GM12874 (cell line): ENCODE measurements at regions not wholly inside any gene's neighbourhood (a gene's known extent, or its start where the extent isn't known, plus 50 kb on each side); places are given as distances from the start of the nearest gene placed in this dataset.

Experiments
- TF ChIP-seq, protein P1 (sequence below): IDR thresholded peaks from 2 replicates; pipeline ENCODE4 v1.5.1; 2011; ENCODE audit warnings: low read depth, mild to moderate bottlenecking, control low read depth, low read length, moderate library complexity; ENCODE audit not compliant: insufficient read depth

- TF ChIP-seq, protein P1, sequence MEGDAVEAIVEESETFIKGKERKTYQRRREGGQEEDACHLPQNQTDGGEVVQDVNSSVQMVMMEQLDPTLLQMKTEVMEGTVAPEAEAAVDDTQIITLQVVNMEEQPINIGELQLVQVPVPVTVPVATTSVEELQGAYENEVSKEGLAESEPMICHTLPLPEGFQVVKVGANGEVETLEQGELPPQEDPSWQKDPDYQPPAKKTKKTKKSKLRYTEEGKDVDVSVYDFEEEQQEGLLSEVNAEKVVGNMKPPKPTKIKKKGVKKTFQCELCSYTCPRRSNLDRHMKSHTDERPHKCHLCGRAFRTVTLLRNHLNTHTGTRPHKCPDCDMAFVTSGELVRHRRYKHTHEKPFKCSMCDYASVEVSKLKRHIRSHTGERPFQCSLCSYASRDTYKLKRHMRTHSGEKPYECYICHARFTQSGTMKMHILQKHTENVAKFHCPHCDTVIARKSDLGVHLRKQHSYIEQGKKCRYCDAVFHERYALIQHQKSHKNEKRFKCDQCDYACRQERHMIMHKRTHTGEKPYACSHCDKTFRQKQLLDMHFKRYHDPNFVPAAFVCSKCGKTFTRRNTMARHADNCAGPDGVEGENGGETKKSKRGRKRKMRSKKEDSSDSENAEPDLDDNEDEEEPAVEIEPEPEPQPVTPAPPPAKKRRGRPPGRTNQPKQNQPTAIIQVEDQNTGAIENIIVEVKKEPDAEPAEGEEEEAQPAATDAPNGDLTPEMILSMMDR = no peak
These were observed 88.3 kb upstream of the PRR23C start for GRCh38 chr3:139132976-139133375.

- TF ChIP-seq, protein P1 = no peak
These were observed 90.1 kb upstream of the PRR23C start for GRCh38 chr3:139134678-139135372.

GRCh38 chr3:139135657-139136056 lies 91.0 kb upstream of the PRR23C start:
- TF ChIP-seq, protein P1 = no peak

DNA sequence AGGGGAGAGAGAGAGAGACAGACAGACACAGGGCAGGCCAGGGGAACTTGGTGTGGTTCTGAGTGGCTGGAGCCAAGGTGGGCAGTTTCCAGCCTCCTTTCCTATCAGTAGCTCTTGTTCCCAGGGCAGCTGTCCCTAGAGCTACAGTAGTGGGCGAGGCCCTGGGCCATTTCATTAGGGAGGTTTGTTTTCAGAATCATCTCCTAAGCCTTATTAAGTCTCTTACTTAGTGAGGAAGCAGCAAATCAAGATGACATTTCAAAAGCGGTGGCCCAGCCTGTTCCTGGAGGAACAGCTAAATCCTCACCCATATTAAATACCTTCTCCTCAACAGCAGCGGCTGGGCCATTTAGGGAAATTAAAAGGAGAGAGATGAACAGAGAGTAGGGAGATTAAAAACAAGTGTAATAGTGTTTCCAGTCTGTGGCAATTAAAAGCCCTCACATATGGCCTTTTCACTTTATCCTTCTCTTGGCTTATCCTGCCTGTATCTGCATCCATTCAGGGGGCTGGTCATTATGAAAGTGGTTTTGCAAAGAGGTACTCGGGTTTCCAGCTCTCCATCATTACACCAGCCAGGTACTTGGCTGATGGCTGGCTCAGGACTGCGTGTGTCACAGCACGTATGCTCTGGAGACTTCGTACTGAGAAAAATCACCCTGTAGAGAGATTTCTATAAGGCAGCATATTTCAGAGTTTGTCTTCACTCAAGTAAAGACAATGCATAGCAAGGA lies 91.9 kb upstream of the PRR23C start:
- TF ChIP-seq, protein P1 = no peak

DNA sequence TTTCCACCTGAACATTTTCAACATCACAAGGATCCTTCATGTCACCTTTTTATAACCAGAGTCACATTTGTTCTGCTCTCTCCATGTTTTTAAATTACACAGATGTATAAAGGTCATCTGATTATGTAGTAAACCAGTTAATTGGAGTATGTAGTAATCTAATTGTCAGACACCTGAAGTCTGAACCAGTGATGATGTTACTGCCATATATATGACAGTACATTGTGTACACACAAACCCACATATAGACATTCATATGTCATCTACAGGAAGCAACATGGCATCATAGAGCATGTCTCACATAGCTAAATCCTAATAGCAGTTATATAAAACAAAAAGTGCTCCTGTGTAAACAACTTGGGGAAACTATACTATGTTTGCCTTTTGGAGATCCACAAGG lies 95.9 kb upstream of the PRR23C start:
- TF ChIP-seq, protein P1 = no peak

DNA sequence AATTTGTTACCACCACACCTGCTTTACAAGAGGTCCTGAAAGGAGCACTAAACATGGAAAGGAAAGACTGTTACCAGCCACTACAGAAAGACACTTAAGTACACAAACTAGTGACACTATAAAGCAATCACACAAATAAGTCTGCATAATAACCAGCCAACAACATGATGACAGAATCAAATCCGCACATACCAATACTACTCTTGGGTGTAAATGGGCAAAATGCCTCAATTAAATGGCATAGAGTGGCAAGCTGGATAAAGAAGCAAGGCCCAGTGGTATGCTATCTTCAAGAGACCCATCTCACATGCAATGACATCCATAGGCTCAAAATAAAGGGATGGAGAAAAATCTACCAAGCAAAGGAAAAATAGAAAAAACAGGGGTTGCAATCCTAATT lies 106.8 kb upstream of the PRR23C start:
- TF ChIP-seq, protein P1 = no peak

DNA sequence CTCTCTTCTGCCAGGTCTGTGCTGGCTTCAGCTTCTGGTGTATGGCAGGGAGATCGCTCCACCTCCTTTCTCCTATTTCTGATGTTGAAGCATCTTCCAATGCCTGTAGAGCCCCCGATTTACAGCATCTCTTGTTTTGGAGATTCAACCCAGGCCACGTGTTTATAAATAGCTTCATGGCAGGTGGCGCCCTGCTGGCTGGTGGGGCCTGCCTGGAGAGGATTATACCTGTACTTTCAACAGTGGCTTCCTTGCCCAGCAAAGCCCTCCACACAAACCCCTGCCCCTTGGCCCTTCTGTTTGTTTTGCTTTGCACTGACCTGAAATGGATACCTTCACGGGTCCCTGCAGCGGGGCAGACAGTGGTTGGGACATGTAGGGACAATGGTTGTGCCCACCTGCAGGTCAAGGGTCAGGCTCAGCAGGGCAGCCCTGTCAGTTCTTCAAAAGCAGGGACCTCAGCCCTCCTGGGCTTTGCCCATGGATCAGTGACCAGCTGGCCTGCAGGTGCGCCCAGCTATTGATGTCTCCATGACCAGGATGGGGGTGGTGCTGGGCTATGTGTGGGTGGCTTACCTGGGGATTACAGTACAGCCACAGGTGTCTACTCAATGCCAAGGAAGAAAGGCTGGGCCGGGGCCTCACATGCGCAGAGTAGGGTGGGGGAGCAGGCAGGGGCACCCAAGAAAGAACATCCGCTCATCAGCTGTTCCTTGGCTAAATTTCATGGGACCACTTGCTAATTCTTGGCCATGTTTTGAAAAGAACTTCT lies 112.7 kb upstream of the PRR23C start:
- TF ChIP-seq, protein P1 = no peak
